ENCODE measurements at regions not wholly inside any gene's neighbourhood (a gene's known extent, or its start where the extent isn't known, plus 50 kb on each side); places are given as distances from the start of the nearest gene placed in this dataset.
"Not testable (repeated sequence)": the region's sequence is repeated elsewhere in the genome, so short reads cannot be mapped to it uniquely, and the experiment has no call there.

DNA sequence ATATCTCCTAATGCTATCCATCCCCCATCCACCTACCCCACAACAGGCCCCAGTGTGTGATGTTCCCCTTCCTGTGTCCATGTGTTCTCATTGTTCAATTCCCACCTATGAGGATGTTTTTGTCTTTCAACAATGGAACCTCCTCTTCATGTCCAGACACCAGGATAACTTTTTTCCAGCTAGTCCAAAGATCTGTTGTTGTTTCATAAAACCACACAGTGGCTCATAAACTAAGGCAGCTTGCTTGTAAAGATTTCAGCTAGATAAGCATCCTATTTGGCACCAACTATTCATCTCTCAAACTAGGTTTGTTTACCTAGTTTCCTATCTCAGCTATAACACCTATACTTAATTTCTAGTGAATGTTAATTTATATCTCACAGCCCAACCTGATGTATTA lies 937.7 kb downstream of the TRIB2 start:
- in situ Hi-C loops (cut with MboI; ENCODE audit: low pct_unique_long_range_greater_than_20kb, low sequenced_read_pairs): no loop called here
- no peak for DNase-seq

- in situ Hi-C loops (cut with MboI; ENCODE audit: low pct_unique_long_range_greater_than_20kb, low sequenced_read_pairs): no loop called here
- DNase-seq: no peak
Measured at GRCh38 chr2:13660231-13660630, 943.5 kb downstream of the TRIB2 start.

GRCh38 chr2:13662055-13662454 lies 945.3 kb downstream of the TRIB2 start:
- DNase-seq: no peak
- in situ Hi-C loops (cut with MboI; ENCODE audit: low pct_unique_long_range_greater_than_20kb, low sequenced_read_pairs): no loop called here

GRCh38 chr2:13666582-13667414 lies 950.1 kb downstream of the TRIB2 start:
- in situ Hi-C loops (cut with MboI; ENCODE audit: low pct_unique_long_range_greater_than_20kb, low sequenced_read_pairs): no loop called here
- no peak for DNase-seq

GRCh38 chr2:13667415-13667757 lies 950.6 kb downstream of the TRIB2 start:
- in situ Hi-C loops (cut with MboI; ENCODE audit: low pct_unique_long_range_greater_than_20kb, low sequenced_read_pairs): no loop called here
- DNase-seq: no peak

DNA sequence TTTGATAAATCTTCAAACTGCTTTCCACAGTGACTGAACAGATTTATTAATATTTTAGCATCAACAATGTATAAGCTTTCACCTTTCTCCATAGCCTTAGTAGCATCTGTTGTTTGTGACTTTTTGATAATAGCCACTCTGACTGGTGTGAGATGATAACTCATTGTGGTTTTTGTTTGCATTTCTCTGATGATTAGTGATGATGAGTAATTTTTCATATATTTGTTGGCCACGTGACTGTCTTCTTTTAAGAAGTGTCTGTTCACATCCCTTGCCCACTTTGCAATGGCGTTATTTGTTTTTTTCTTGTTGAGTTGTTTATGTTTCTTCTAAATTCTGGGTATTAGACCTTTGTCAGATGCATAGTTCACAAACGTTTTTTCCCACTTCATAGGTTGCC lies 952.9 kb downstream of the TRIB2 start:
- in situ Hi-C loops (cut with MboI; ENCODE audit: low pct_unique_long_range_greater_than_20kb, low sequenced_read_pairs): no loop called here
- no peak for DNase-seq

- in situ Hi-C loops (cut with MboI; ENCODE audit: low pct_unique_long_range_greater_than_20kb, low sequenced_read_pairs); DNase-seq: not testable (repeated sequence)
Measured at GRCh38 chr2:13673821-13674220, 957.1 kb downstream of the TRIB2 start.

- no peak for DNase-seq
- in situ Hi-C loops (cut with MboI; ENCODE audit: low pct_unique_long_range_greater_than_20kb, low sequenced_read_pairs): no loop called here
Measured at GRCh38 chr2:13676269-13676668, 956.2 kb upstream of the LRATD1 start.

GRCh38 chr2:13681936-13682335 lies 950.6 kb upstream of the LRATD1 start:
- peak; percentile 18 for DNase-seq
- in situ Hi-C loops (cut with MboI; ENCODE audit: low pct_unique_long_range_greater_than_20kb, low sequenced_read_pairs): no loop called here

DNA sequence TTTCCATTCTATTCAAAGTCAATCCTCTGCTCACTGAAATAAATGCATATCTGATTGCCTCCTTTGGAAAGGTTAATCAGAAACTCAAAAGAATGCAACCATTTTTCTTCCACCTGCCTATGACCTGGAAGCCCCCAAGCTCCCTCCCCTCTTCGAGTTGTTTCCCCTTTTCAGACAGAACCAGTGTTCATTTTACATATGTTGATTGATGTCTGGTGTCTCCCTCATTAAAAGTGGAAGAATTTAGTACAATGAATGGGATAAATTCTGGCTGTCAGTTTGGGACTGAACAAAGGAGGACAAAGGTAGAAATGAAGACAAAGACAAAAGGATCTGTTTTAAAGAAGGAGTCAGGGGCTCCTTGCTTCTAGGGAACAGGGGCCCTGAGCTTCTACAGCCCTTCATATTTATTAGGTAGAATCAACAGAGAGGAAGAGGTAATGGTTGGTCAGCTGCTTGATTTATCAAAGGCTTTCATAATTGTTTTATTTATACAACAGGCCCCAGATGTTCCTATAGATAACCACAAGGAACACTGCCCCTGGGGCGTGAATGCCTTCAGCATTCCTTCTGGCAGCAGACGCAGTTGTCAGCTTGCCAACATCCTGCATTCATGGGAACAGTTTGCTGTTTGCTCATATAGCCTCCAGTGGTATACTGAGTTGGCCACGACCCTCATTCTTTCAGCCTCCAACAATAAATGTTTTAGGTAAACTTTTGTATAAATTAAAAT lies 949.8 kb upstream of the LRATD1 start:
- DNase-seq: no peak
- in situ Hi-C loops (cut with MboI; ENCODE audit: low pct_unique_long_range_greater_than_20kb, low sequenced_read_pairs): no loop called here

GRCh38 chr2:13686262-13686661 lies 946.3 kb upstream of the LRATD1 start:
- in situ Hi-C loops (cut with MboI; ENCODE audit: low pct_unique_long_range_greater_than_20kb, low sequenced_read_pairs): no loop called here
- DNase-seq: no peak

GRCh38 chr2:13694673-13695072 lies 937.8 kb upstream of the LRATD1 start:
- no peak for DNase-seq
- in situ Hi-C loops (cut with MboI; ENCODE audit: low pct_unique_long_range_greater_than_20kb, low sequenced_read_pairs): no loop called here

- no peak for DNase-seq
- in situ Hi-C loops (cut with MboI; ENCODE audit: low pct_unique_long_range_greater_than_20kb, low sequenced_read_pairs): no loop called here
Measured at GRCh38 chr2:13696601-13697000, 935.9 kb upstream of the LRATD1 start.

DNA sequence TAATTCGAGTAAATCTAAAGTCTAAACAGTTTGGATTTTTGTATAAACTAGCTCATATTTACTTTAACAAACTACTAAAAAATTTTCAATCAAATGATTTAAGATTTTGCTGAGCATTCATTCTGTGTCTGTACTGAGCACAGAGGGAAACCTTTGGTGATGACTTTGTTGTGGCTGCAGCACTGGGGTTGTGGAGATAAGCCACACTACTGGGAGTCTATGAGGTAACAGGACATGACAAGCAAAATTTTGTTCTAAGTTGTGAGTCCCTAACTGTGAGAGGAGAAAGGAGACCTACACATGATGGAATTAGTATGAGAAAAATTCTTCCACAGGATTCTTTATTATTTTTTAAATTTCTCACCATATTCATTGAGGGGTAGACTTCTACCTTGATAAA lies 933.7 kb upstream of the LRATD1 start:
- in situ Hi-C loops (cut with MboI; ENCODE audit: low pct_unique_long_range_greater_than_20kb, low sequenced_read_pairs): no loop called here
- DNase-seq: no peak

DNA sequence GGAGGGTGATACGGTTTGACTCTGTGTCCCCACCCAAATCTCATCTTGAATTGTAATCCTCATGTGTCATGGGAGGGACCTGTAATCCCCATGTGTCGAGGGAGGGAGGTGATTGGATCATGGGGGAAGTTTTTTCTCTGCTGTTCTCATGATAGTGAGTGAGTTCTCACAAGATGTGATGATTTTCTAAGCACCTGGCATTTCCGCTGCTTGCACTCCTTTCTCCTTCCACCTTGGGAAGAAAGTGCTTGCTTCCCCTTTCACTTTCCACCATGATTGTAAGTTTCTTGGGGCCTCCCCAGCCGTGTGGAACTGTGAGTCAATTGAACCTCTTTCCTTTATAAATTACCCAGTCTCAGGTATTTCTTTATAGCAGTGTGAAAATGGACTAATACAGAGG lies 932.6 kb upstream of the LRATD1 start:
- DNase-seq; in situ Hi-C loops (cut with MboI; ENCODE audit: low pct_unique_long_range_greater_than_20kb, low sequenced_read_pairs): not testable (repeated sequence)

GRCh38 chr2:13711154-13711553 lies 921.4 kb upstream of the LRATD1 start:
- in situ Hi-C loops (cut with MboI; ENCODE audit: low pct_unique_long_range_greater_than_20kb, low sequenced_read_pairs): no loop called here
- no peak for DNase-seq

GRCh38 chr2:13714466-13714865 lies 918.1 kb upstream of the LRATD1 start:
- in situ Hi-C loops (cut with MboI; ENCODE audit: low pct_unique_long_range_greater_than_20kb, low sequenced_read_pairs): no loop called here

DNA sequence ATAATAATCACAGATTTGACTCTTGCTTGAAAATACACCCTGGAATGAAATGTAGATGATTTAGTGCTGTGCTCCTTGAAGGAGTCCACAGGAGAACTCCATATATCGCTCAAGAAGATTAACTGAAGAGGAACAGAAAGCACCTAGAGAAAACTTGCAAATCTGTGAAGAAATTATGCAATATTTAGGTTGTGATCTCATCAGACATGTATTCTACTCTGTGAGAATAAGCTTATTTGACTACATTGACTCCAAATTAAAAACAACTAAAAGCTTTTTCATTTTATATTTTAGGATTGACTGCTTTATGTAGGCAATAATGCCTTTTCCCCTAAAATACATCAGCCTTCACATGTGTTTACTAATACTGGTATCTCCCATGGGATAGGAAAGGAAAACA lies 906.6 kb upstream of the LRATD1 start:
- no peak for DNase-seq

More at GRCh38 chr2:13714466-13714865, 918.1 kb upstream of the LRATD1 start:
- no peak for DNase-seq

DNA sequence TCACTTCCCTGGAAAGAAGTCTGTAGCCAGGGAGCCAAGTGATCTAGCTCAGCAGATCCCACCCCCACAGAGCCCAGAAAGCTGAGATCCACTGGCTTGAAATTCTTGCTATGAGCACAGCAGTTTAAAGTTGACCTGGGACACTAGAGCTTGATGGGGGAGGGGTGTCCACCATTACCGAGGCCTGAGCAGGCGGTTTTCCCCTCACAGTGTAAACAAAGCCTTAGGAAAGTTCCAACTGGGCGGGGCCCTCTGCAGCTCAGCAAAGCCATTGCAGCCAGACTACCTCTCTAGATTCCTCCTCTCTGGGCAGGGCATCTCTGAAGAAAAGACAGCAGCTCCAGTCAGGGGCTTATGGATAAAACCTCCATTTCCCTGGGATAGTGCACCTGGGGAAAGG lies 887.2 kb upstream of the LRATD1 start:
- in situ Hi-C loops (cut with MboI; ENCODE audit: low pct_unique_long_range_greater_than_20kb, low sequenced_read_pairs): no loop called here
- no peak for DNase-seq

More for the DNA sequence above, 906.6 kb upstream of the LRATD1 start:
- in situ Hi-C loops (cut with MboI; ENCODE audit: low pct_unique_long_range_greater_than_20kb, low sequenced_read_pairs): no loop called here

DNA sequence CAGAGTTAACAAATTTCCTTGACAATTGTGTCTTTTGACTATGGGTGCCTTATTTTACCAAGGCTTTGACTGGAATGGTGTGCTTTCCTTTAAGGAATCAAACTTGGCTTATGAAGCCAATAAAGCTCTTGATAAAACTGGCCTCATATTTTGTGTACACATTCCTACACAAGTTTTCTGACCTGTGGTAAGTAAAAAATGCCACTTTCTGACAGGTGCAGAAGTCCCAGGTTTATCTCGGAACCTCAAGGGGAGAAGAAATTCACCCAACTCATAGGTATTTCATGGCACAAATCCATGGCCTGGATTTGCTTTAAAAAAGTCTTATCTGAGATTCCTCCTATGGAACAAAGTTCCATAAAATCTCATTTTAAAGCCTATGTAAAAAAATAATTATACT lies 880.6 kb upstream of the LRATD1 start:
- in situ Hi-C loops (cut with MboI; ENCODE audit: low pct_unique_long_range_greater_than_20kb, low sequenced_read_pairs): no loop called here
- no peak for DNase-seq

DNA sequence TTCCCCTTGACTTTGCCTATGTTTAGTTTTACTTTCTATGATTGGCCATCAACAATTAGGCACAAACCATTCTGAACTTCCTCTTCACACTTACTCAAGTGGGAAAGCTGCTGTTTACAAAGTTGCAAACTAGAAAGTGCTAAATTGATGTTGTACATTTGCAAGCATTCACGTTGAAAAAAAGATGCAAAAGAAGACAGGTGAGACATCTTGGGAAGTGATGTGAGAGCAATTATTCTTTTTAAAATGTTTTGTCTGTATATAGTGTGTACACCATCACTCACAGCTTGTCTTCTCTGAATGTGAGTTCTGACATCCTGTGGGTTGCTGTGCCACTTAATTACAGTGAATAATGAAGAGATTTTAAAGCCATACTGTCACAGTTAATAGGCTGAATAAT lies 874.1 kb upstream of the LRATD1 start:
- in situ Hi-C loops (cut with MboI; ENCODE audit: low pct_unique_long_range_greater_than_20kb, low sequenced_read_pairs): no loop called here
- no peak for DNase-seq

Data from KBM-7 (cell line).